OCI-LY7 (cell line): ENCODE measurements at regions not wholly inside any gene's neighbourhood (a gene's known extent, or its start where the extent isn't known, plus 50 kb on each side); places are given as distances from the start of the nearest gene placed in this dataset.

Experiments used
- CTCF ChIP-seq: fragments of 200-600 bp; sonication (generic); conservative IDR thresholded peaks from 2 replicates; pipeline ENCODE4 v1.5.1; 2014; ENCODE audit warnings: mild to moderate bottlenecking, antibody characterized with exemption, low read length, moderate library complexity, mixed read lengths
- EZH2phosphoT487 ChIP-seq: fragments of 200-600 bp; sonication (generic); IDR thresholded peaks from 2 replicates; pipeline ENCODE4 v1.6.1; 2018; ENCODE audit warnings: low read depth, borderline replicate concordance, mild to moderate bottlenecking, mixed run types, antibody characterized with exemption, low read length, moderate library complexity, mixed read lengths

- TF ChIP-seq CTCF (no peak), EZH2phosphoT487 (no peak)
Observed at GRCh38 chr7:118858651-118859149, 634.2 kb downstream of the ANKRD7 start.
